WTC11 (cell line): ENCODE measurements at regions not wholly inside any gene's neighbourhood (a gene's known extent, or its start where the extent isn't known, plus 50 kb on each side); places are given as distances from the start of the nearest gene placed in this dataset.

ENCODE experiments used
- ATAC-seq: fragments of 200-7000 bp; cut with Tn5 transposase; 2 replicates; pipeline ENCODE4 v1.10.0; 2021; ENCODE audit warnings: mild to moderate bottlenecking, moderate library complexity
- CTCF ChIA-PET: fragments of 300-600 bp; sonication (Branson Sonifier 250); formaldehyde crosslinking; loops from one replicate; lab custom pipeline; 2021; ENCODE audit warnings: antibody characterized with exemption; lab: Charles Lee
- POLR2A ChIA-PET: fragments of 350-600 bp; sonication (Branson Sonifier 250); formaldehyde crosslinking; loops from one replicate; lab custom pipeline; 2021; ENCODE audit warnings: antibody characterized with exemption; lab: Charles Lee
- DNase-seq: peaks from one replicate; pipeline ENCODE4 v3.0.0; 2021; ENCODE audit warnings: low spot score
- H3K27ac Mint-ChIP-seq: 2 replicates; pipeline ENCODE4 v1.8.0; 2021; ENCODE audit warnings: mixed read lengths
- H3K27me3 Mint-ChIP-seq: 2 replicates; pipeline ENCODE4 v1.8.0; 2021; ENCODE audit warnings: low read depth, mild to moderate bottlenecking, moderate library complexity, mixed read lengths
- H3K36me3 Mint-ChIP-seq: 2 replicates; pipeline ENCODE4 v1.8.0; 2021; ENCODE audit warnings: mixed read lengths
- H3K4me1 Mint-ChIP-seq: 2 replicates; pipeline ENCODE4 v1.8.0; 2022; ENCODE audit warnings: mixed read lengths
- H3K4me3 Mint-ChIP-seq: 2 replicates; pipeline ENCODE4 v1.8.0; 2021; ENCODE audit warnings: mild to moderate bottlenecking, moderate library complexity, mixed read lengths
- H3K9me3 Mint-ChIP-seq: 2 replicates; pipeline ENCODE4 v1.8.0; 2021; ENCODE audit warnings: mixed read lengths
- AFF4 ChIP-seq: sonication (generic); formaldehyde crosslinking; IDR thresholded peaks from 2 replicates; pipeline ENCODE4 v1.8.1; 2023; ENCODE audit warnings: mild to moderate bottlenecking, missing genetic modification reagents, borderline replicate concordance
- ATF1 ChIP-seq: sonication (generic); formaldehyde crosslinking; IDR thresholded peaks from 2 replicates; pipeline ENCODE4 v1.8.1; 2023; ENCODE audit warnings: mild to moderate bottlenecking, moderate library complexity, missing genetic modification reagents
- ATF2 ChIP-seq: sonication (generic); formaldehyde crosslinking; IDR thresholded peaks from 2 replicates; pipeline ENCODE4 v1.8.1; 2022; ENCODE audit warnings: low read depth, missing genetic modification reagents, borderline replicate concordance
- ATF6 ChIP-seq: sonication (generic); formaldehyde crosslinking; IDR thresholded peaks from 2 replicates; pipeline ENCODE4 v1.8.1; 2023; ENCODE audit warnings: mild to moderate bottlenecking, missing genetic modification reagents
- EMX1 ChIP-seq: fragments of 250-450 bp; sonication (Bioruptor Pico); IDR thresholded peaks from 2 replicates; pipeline ENCODE4 v1.8.0; 2021; ENCODE audit warnings: mild to moderate bottlenecking
- ESRRA ChIP-seq: sonication (generic); formaldehyde crosslinking; IDR thresholded peaks from 2 replicates; pipeline ENCODE4 v1.8.1; 2022; ENCODE audit warnings: mild to moderate bottlenecking, missing genetic modification reagents, borderline replicate concordance
- FOXJ3 ChIP-seq: sonication (generic); formaldehyde crosslinking; IDR thresholded peaks from 2 replicates; pipeline ENCODE4 v1.9.0; 2021; ENCODE audit warnings: missing genetic modification reagents, mild to moderate bottlenecking, borderline replicate concordance
- FOXK1 ChIP-seq: sonication (generic); formaldehyde crosslinking; IDR thresholded peaks from 2 replicates; pipeline ENCODE4 v1.8.0; 2022; ENCODE audit warnings: mild to moderate bottlenecking, moderate library complexity, missing genetic modification reagents
- FOXP4 ChIP-seq: sonication (generic); formaldehyde crosslinking; IDR thresholded peaks from 2 replicates; pipeline ENCODE4 v1.8.0; 2022; ENCODE audit warnings: mild to moderate bottlenecking, missing genetic modification reagents
- JUN ChIP-seq: sonication (generic); formaldehyde crosslinking; IDR thresholded peaks from 2 replicates; pipeline ENCODE4 v1.8.0; 2023; ENCODE audit warnings: mild to moderate bottlenecking, missing genetic modification reagents
- NFE2L1 ChIP-seq: sonication (generic); formaldehyde crosslinking; IDR thresholded peaks from 2 replicates; pipeline ENCODE4 v1.8.1; 2023; ENCODE audit warnings: missing genetic modification reagents
- NR3C1 ChIP-seq: sonication (generic); formaldehyde crosslinking; conservative IDR thresholded peaks from 2 replicates; pipeline ENCODE4 v1.8.1; 2023; ENCODE audit warnings: low read depth, mild to moderate bottlenecking, missing genetic modification reagents
- RELA ChIP-seq: sonication (generic); formaldehyde crosslinking; IDR thresholded peaks from 2 replicates; pipeline ENCODE4 v1.8.1; 2022; ENCODE audit warnings: missing genetic modification reagents, mild to moderate bottlenecking, borderline replicate concordance
- SMAD3 ChIP-seq: sonication (generic); formaldehyde crosslinking; IDR thresholded peaks from 2 replicates; pipeline ENCODE4 v1.8.0; 2022; ENCODE audit warnings: missing genetic modification reagents, mild to moderate bottlenecking, borderline replicate concordance
- SP1 ChIP-seq: sonication (generic); formaldehyde crosslinking; conservative IDR thresholded peaks from 2 replicates; pipeline ENCODE4 v1.8.1; 2022; ENCODE audit warnings: missing genetic modification reagents
- ZNF425 ChIP-seq: fragments of 250-450 bp; sonication (Bioruptor Pico); conservative IDR thresholded peaks from 2 replicates; pipeline ENCODE4 v1.9.0; 2021; ENCODE audit warnings: mild to moderate bottlenecking
- ZNF671 ChIP-seq: fragments of 250-450 bp; sonication (Bioruptor Pico); IDR thresholded peaks from 2 replicates; pipeline ENCODE4 v1.8.0; 2021; ENCODE audit warnings: mild to moderate bottlenecking

- Mint-ChIP-seq H3K4me1 (no peaks in the 10 kb centered on the region), H3K27me3 (no peaks in the 10 kb centered on the region; the same call in 1 of the 2 replicates), H3K36me3 (no peaks in the 10 kb centered on the region), H3K4me3 (no peak overlapping the region), H3K27ac (no peak overlapping the region; the same call in 1 of the 2 replicates), H3K9me3 (peaks cover 4% of the 10 kb centered on the region; the same call in 1 of the 2 replicates)
- ChIA-PET POLR2A (no interaction called here), CTCF (no interaction called here)
- ATAC-seq (no peak), DNase-seq (no peak)
- no peak for TF ChIP-seq SMAD3 (CRISPR knock-in tag)
- TF ChIP-seq ATF1 (CRISPR knock-in tag) = no peak
- TF ChIP-seq ESRRA (CRISPR knock-in tag) = no peak
- TF ChIP-seq SP1 (CRISPR knock-in tag) = no peak
- TF ChIP-seq NFE2L1 (CRISPR knock-in tag) = no peak
- TF ChIP-seq ATF2 = no peak
- TF ChIP-seq ZNF671 (CRISPR knock-in tag) = no peak
- TF ChIP-seq AFF4 = no peak
- TF ChIP-seq ZNF425 (CRISPR knock-in tag) = no peak
Observed at GRCh38 chr4:110287130-110287529, 88.7 kb upstream of the ELOVL6 start.

- Mint-ChIP-seq H3K4me1 (no peaks in the 10 kb centered on the region), H3K27ac (no peak overlapping the region), H3K36me3 (no peaks in the 10 kb centered on the region), H3K9me3 (no peaks in the 10 kb centered on the region), H3K4me3 (no peak overlapping the region), H3K27me3 (no peaks in the 10 kb centered on the region; the same call in 1 of the 2 replicates)
- ChIA-PET POLR2A (no interaction called here), CTCF (no interaction called here)
- ATAC-seq (no peak), DNase-seq (no peak)
- TF ChIP-seq ATF6 (no peak), FOXK1 (CRISPR knock-in tag) (no peak), JUN (CRISPR knock-in tag) (no peak), FOXJ3 (CRISPR knock-in tag) (no peak), NR3C1 (CRISPR knock-in tag) (no peak), ATF1 (CRISPR knock-in tag) (no peak), RELA (CRISPR knock-in tag) (no peak), ATF2 (no peak), AFF4 (no peak), EMX1 (no peak), ZNF671 (CRISPR knock-in tag) (no peak), SMAD3 (CRISPR knock-in tag) (no peak), FOXP4 (CRISPR knock-in tag) (no peak), ESRRA (CRISPR knock-in tag) (no peak)
Observed at GRCh38 chr4:110278127-110278526, 79.7 kb upstream of the ELOVL6 start.
